Caco-2 (cell line): ENCODE measurements at regions not wholly inside any gene's neighbourhood (a gene's known extent, or its start where the extent isn't known, plus 50 kb on each side); places are given as distances from the start of the nearest gene placed in this dataset.
A peak's percentile ranks its signal among the peaks of the same experiment; 100 is the strongest.

Source experiments
- BruUV-seq: library from RNA; stranded (reverse); fragments of 400-500 nt; replicated peaks from 2 replicates; lab custom pipeline; 2021; lab: Mats Ljungman, UMichigan
- CTCF ChIA-PET: fragments of 300-600 bp; sonication (Branson Sonifier 250); formaldehyde crosslinking; loops from one replicate; lab custom pipeline; 2022; ENCODE audit warnings: antibody characterized with exemption; lab: Charles Lee
- POLR2A ChIA-PET: fragments of 300-600 bp; sonication (Branson Sonifier 250); formaldehyde crosslinking; loops from one replicate; lab custom pipeline; 2022; ENCODE audit warnings: antibody characterized with exemption; lab: Charles Lee
- DNase-seq, 2 experiments: peaks; one replicate each; pipeline versions ENCODE4 v3.0.0 to v3.0.0-alpha.2; 2020 to 2022
- H3K27me3 ChIP-seq: replicated peaks from 2 replicates; pipeline ENCODE4 v1.6.0; 2011; ENCODE audit warnings: low read length; ENCODE audit not compliant: control insufficient read depth, insufficient read depth
- H3K36me3 ChIP-seq: 2 replicates; pipeline ENCODE4 v1.5.1; 2011; ENCODE audit warnings: low read length; ENCODE audit not compliant: control insufficient read depth, insufficient read depth
- H3K4me1 ChIP-seq: fragments of 250-450 bp; sonication (Bioruptor Pico); 2 replicates; pipeline ENCODE4 v1.5.1; 2020; ENCODE audit warnings: mild to moderate bottlenecking
- H3K4me3 ChIP-seq: 2 replicates; pipeline ENCODE4 v1.5.1; 2011; ENCODE audit warnings: low read depth, mild to moderate bottlenecking, control low read depth, low read length
- H3K9me3 ChIP-seq: fragments of 250-450 bp; sonication (Bioruptor Pico); 2 replicates; pipeline ENCODE4 v1.5.1; 2020; ENCODE audit warnings: mild to moderate bottlenecking, moderate library complexity
- H3K27ac Mint-ChIP-seq: one replicate; pipeline ENCODE4 v1.8.0; 2022; ENCODE audit warnings: mixed read lengths; ENCODE audit not compliant: unreplicated experiment
- H3K27me3 Mint-ChIP-seq: one replicate; pipeline ENCODE4 v1.8.0; 2022; ENCODE audit warnings: mixed read lengths; ENCODE audit not compliant: insufficient read depth, unreplicated experiment
- H3K36me3 Mint-ChIP-seq: one replicate; pipeline ENCODE4 v1.8.0; 2022; ENCODE audit warnings: mild to moderate bottlenecking, mixed read lengths; ENCODE audit not compliant: insufficient read depth, unreplicated experiment
- H3K4me1 Mint-ChIP-seq: one replicate; pipeline ENCODE4 v1.8.0; 2022; ENCODE audit warnings: low read depth, mixed read lengths; ENCODE audit not compliant: unreplicated experiment
- H3K4me3 Mint-ChIP-seq: one replicate; pipeline ENCODE4 v1.8.0; 2022; ENCODE audit warnings: mild to moderate bottlenecking, moderate library complexity, mixed read lengths; ENCODE audit not compliant: unreplicated experiment
- H3K9me3 Mint-ChIP-seq: one replicate; pipeline ENCODE4 v1.8.0; 2022; ENCODE audit warnings: mixed read lengths; ENCODE audit not compliant: unreplicated experiment
- CTCF ChIP-seq, 2 experiments: fragments of 200-600 bp in 1 of 2; IDR thresholded peaks; 1 replicate in 1 of 2; 2 replicates in 1 of 2; pipeline versions ENCODE4 v1.5.1 to v1.8.0; 2011 to 2022; ENCODE audit warnings: antibody characterized with exemption in 1 of 2, control low read depth in 1 of 2, inconsistent platforms in 1 of 2, low read depth in 1 of 2, low read length in 1 of 2, mild to moderate bottlenecking in 1 of 2, moderate library complexity in 1 of 2; ENCODE audit not compliant: insufficient read depth in 1 of 2, severe bottlenecking in 1 of 2, unreplicated experiment in 1 of 2
- intact Hi-C: fragments of 100-400 bp; cut with micrococcal nuclease; formaldehyde crosslinking; loops from one replicate; pipeline ENCODE4 v1.10.0; 2022; ENCODE audit not compliant: unreplicated experiment

- Mint-ChIP-seq H3K27me3 (no peaks in the 10 kb centered on the region), H3K27ac (no peak overlapping the region), H3K36me3 (no peaks in the 10 kb centered on the region), H3K4me3 (no peak overlapping the region), H3K4me1 (peaks cover 13% of the 10 kb centered on the region), H3K9me3 (peaks cover 20% of the 10 kb centered on the region)
- no TSS peak for BruUV-seq
- H3K36me3 ChIP-seq = no peaks in the 10 kb centered on the region
- TF ChIP-seq CTCF (IDR thresholded peaks at IDR 0.05; ENCODE audit: insufficient read depth in 1 of 2, low read depth in 1 of 2, low read length in 1 of 2, severe bottlenecking in 1 of 2, unreplicated experiment in 1 of 2) = no peak
- POLR2A ChIA-PET = no interaction called here
- CTCF ChIA-PET = no interaction called here
- H3K4me1 ChIP-seq = peaks cover 11% of the 10 kb centered on the region
- no peak overlapping the region for H3K4me3 ChIP-seq
- DNase-seq = no peak
- no peaks in the 10 kb centered on the region for H3K9me3 ChIP-seq
- H3K27me3 ChIP-seq = no peaks in the 10 kb centered on the region
- intact Hi-C loops = no loop called here
These were observed 863.6 kb upstream of the MIR17HG start for GRCh38 chr13:90483906-90484305.

- ChIA-PET POLR2A (no interaction called here), CTCF (no interaction called here)
- H3K36me3 Mint-ChIP-seq = no peaks in the 10 kb centered on the region
- H3K4me3 Mint-ChIP-seq = no peak overlapping the region
- intact Hi-C loops = no loop called here
- H3K4me1 Mint-ChIP-seq = peaks cover 13% of the 10 kb centered on the region
- H3K27ac Mint-ChIP-seq = peak overlapping the region; percentile 25
- DNase-seq = no peak
- H3K9me3 Mint-ChIP-seq = peaks cover 19% of the 10 kb centered on the region
- TF ChIP-seq CTCF (IDR thresholded peaks at IDR 0.05; ENCODE audit: insufficient read depth in 1 of 2, low read depth in 1 of 2, low read length in 1 of 2, severe bottlenecking in 1 of 2, unreplicated experiment in 1 of 2) = no peak
- no TSS peak for BruUV-seq
- Histone ChIP-seq H3K36me3 (no peaks in the 10 kb centered on the region), H3K9me3 (no peaks in the 10 kb centered on the region), H3K4me3 (no peak overlapping the region), H3K4me1 (peaks cover 11% of the 10 kb centered on the region), H3K27me3 (no peaks in the 10 kb centered on the region)
- no peaks in the 10 kb centered on the region for H3K27me3 Mint-ChIP-seq
These were observed 862.1 kb upstream of the MIR17HG start for GRCh38 chr13:90485436-90485835.

GRCh38 chr13:90492872-90493271, 854.6 kb upstream of the MIR17HG start:
- intact Hi-C loops = no loop called here
- DNase-seq = no peak
- no peak overlapping the region for H3K4me3 Mint-ChIP-seq
- no TSS peak for BruUV-seq
- H3K27me3 Mint-ChIP-seq = no peaks in the 10 kb centered on the region
- H3K36me3 Mint-ChIP-seq = no peaks in the 10 kb centered on the region
- H3K9me3 Mint-ChIP-seq = peaks cover 20% of the 10 kb centered on the region
- 0 out of 2 replicates have a peak, but pooled peaks cover 4% of the 10 kb centered on the region for H3K4me1 ChIP-seq
- H3K4me1 Mint-ChIP-seq = peaks cover 6% of the 10 kb centered on the region
- no peak for TF ChIP-seq CTCF (IDR thresholded peaks at IDR 0.05; ENCODE audit: insufficient read depth in 1 of 2, low read depth in 1 of 2, low read length in 1 of 2, severe bottlenecking in 1 of 2, unreplicated experiment in 1 of 2)
- CTCF ChIA-PET = no interaction called here
- POLR2A ChIA-PET = no interaction called here
- H3K27me3 ChIP-seq = no peaks in the 10 kb centered on the region
- no peak overlapping the region for H3K4me3 ChIP-seq
- 0 out of 2 replicates have a peak, but pooled peaks cover 3% of the 10 kb centered on the region for H3K9me3 ChIP-seq
- no peaks in the 10 kb centered on the region for H3K36me3 ChIP-seq
- H3K27ac Mint-ChIP-seq = no peak overlapping the region
